ENCODE measurements at regions not wholly inside any gene's neighbourhood (a gene's known extent, or its start where the extent isn't known, plus 50 kb on each side); places are given as distances from the start of the nearest gene placed in this dataset.

DNA sequence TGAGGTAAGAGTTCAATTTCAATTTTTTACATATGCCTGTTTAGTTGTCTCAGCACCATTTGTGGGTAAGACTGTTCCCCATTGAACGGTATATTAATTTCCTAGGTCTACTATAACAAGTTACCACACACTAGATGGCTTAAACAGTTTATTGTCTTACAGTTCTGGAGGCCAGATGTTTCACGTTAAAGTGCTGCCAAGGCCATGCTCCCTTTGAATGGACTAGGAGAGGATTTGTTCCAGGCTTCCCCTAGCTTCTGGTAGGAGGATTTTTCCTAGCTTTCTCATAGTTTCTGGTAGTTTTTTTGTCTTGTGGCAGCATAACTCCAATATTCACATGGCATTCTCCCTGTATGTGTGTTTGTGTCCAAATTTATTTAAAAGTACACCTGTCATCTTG lies 149.3 kb upstream of the CYSLTR1 start:
- no peak for DNase-seq

DNA sequence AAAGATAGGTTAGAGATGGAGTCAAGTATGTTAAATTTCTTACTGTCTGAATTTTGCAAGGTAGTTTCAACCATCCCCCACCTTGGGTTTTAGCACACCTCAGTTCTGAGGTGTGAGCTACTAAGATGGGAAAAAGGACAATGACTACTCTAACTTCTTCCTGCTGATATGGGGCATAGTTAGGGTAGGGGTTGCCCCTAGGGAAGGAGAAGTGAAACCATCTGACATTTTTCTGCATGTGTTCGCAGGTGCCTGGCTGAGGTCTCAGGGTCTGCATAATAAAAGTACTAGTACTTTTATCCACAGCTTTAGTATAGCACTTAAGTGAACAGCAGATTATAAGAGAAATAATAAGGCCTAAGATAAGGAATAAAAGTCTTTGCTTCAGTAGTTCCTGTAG lies 129.5 kb upstream of the CYSLTR1 start:
- DNase-seq = no peak

DNA sequence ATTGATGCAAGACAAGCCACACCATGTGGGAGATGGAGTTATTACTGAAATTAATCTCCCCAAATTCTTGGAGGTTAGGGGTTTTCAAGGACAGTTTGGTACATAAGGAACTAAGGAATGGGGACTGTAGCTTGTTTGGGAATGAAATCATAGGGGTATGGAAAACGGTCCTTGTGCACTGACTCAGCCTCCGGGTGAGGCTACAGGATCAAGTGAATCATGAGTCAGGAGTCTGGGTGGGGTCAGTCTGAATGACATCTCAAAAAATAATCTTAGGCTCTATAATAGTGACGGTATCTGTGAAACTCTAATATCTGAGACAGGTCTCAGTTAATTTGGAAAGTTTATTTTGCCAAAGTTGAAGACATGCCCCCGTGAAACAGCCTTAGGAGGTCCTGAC lies 128.5 kb upstream of the CYSLTR1 start:
- DNase-seq = no peak

DNA sequence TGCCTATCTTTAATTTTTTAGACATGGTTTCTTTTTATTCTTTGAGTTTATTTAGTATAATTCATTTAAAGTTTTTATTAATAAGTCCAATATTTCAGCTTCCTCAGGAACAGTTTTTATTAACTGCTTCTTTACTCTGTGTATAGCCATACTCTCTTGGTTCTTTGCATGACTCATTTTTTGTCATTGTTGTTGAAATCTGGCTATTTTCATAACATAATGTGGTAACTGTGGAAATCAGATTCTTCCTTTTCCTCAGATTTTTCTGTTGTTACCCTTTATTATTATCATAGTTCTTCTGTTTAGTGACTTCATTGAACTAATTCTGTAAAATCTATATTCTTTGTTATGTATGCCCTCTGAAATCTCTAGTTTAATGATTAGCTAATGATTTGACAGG lies 124.9 kb upstream of the CYSLTR1 start:
- DNase-seq = no peak

DNA sequence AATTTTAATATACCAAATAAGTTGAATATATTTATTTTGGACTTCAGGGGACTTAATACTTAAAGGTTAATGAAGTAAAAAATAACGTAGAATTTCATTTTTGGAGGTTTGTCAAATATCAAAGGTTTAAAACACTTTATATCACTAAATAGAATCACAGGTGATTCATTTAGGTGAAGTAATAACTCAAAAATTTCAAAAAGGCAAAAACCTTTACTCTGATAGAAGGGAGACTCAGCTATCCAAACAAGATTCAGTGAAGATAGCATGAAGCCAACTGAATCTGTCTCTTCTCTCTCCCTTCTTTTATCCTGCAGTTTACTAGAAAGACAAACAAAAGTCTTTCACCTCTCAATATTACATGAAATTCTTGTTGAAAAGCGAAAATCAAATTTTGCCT lies 110.2 kb upstream of the CYSLTR1 start:
- DNase-seq = no peak

DNA sequence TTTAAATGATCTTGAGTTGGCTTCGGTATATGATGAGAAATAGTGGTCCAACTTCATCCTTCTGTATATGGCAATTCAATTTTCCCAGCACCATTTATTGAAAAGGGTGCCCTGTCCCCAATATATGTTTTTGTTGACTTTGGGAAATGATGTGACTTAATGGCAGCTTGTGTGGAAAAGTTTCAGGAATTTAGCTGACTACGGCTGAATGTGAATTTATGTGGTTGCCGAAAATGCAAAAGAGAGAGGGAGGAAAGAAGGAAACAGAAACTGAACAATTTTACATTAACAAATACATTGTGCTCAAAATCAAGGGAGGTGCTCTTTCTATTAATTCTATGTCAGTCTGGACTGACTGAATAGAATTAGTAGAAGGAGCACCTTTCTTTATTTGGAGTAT lies 101.8 kb upstream of the CYSLTR1 start:
- no peak for DNase-seq

DNA sequence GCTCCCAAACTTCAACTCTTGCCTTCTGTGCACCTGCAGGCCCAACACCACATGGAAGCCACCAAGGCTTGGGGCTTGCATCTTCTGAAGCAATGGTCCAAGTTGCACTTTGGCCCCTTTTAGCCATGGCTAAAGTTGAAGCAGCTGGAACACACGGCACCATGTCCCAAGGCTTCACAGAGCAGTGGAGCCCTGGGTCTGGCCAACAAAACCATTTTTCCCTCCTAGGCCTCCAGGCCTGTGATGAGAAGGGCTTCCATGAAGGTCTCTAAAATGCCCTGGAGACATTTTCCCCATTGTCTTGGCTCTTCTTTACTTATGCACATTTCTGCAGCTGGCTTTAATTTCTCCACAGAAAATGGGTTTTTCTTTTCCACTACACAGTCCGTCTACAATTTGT lies 61.3 kb upstream of the CYSLTR1 start:
- DNase-seq = no peak

DNA sequence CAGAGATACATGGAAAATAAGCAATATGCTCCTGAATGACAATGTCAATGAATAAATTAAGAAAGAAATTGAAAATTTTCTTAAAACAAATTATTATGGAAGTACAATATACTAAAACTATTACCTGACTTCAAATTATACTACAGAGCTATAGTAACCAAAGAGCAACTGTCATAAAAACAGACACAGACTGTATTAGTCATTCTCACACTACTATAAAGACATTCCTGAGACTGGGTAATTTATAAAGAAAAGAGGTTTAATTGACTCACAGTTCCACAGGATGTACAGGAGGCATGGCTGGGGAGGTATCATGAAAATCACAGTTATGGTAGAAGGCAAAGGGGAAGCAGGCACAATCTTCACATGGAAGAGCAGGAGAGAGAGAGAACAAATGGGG lies 60.0 kb upstream of the CYSLTR1 start:
- DNase-seq = no peak

DNA sequence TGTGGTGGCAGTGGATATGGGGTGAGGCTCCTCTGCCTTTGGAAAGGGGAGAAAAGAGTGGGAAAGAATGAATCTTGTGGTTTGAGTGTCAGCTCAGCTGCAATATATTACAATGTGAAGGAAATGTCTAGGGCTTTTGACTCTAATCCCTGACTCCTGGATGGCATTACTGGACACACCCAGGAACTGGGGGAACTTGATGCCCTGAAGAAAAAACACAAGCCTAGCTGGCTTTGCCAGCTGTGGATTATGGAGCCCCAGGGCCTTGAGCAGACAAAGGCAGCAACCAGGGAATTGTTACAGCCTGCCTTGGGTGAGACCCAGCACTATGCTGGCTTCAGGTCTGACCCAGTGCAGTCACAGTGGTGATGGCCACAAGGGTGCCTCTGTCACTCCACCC lies 57.1 kb upstream of the CYSLTR1 start:
- DNase-seq = no peak

DNA sequence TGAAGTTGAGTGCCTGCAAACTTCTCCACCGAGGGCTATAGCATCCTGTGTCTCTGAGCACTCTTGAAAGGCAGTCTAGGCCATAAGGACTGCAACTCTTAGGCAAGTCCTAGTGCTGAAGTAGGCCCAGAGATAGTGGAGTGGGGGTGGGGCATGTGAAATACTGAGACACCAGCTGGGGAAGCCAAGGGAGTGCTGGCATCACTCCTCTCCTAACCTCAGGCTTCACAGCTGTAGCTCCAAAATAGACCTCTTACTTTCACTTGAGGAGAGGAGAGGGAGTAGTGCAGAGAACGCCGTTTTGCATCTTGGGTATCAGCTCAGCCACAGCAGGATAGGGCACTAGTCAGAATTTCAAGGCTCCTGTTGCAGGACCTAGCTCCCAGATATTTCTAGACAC lies 56.2 kb upstream of the CYSLTR1 start:
- DNase-seq = no peak

DNA sequence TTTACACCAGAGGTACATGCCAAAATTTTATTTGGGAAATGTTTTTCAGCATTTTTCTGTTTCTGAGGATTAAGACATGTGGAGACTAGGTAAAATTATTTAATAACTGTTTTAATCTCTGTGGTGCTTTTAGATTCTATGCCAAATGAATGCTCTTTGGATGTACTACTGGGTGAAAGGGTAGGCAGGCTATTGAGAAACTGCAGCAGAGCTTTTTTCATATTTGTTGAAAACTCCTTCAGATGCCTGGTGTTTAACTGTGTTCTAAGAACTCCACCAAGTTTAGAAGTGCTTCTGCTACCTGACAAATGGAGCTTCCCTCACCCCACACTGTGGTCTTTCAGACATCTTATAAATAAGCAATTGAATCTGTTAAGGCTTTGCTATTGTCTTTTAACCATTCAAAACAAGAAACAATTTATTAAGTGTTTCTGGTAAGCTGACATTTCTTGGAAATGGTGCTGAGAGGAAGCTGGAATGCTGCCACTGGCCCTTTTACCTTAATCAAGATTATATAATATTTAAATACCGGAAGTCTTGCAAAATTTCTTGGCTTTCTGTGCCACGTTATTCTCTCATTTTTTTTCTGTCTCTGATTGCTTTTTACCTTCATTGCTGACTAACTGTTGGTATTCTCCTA lies 51.2 kb upstream of the CYSLTR1 start:
- DNase-seq = no peak
